IMR-90 (cell line): ENCODE measurements at regions not wholly inside any gene's neighbourhood (a gene's known extent, or its start where the extent isn't known, plus 50 kb on each side); places are given as distances from the start of the nearest gene placed in this dataset.

Experiments
- ATAC-seq: fragments of 200-7000 bp; cut with Tn5 transposase; 2 replicates; pipeline ENCODE4 v1.9.1; 2020; ENCODE audit warnings: low read depth, mild to moderate bottlenecking, moderate library complexity
- BruUV-seq: library from RNA; stranded (reverse); fragments of 400-500 nt; replicated peaks from 2 replicates; lab custom pipeline; 2021; lab: Mats Ljungman, UMichigan
- CTCF ChIA-PET: fragments of 300-600 bp; formaldehyde crosslinking; extraction: SDS; loops from one replicate; lab custom pipeline; 2021; ENCODE audit warnings: antibody characterized with exemption; lab: Yijun Ruan, JAX
- POLR2A ChIA-PET: fragments of 300-600 bp; sonication (Branson Sonifier 250); formaldehyde crosslinking; loops from one replicate; lab custom pipeline; 2022; ENCODE audit warnings: antibody characterized with exemption; ENCODE audit not compliant: unreplicated experiment; lab: Charles Lee
- DNase-seq: peaks from one replicate; pipeline ENCODE4 v3.0.0; 2013
- H2AFZ ChIP-seq: replicated peaks from 2 replicates; pipeline ENCODE3; 2013; ENCODE audit warnings: low read length, mild to moderate bottlenecking; ENCODE audit not compliant: poor library complexity
- H2AK5ac ChIP-seq: 2 replicates; pipeline ENCODE4 v1.6.1; 2013; ENCODE audit warnings: low read depth, low read length, inconsistent platforms
- H2AK9ac ChIP-seq: replicated peaks from 2 replicates; pipeline ENCODE3; 2013; ENCODE audit warnings: mild to moderate bottlenecking, low read depth, low read length, moderate library complexity; ENCODE audit not compliant: poor library complexity
- H2BK120ac ChIP-seq: 2 replicates; pipeline ENCODE4 v1.6.1; 2013; ENCODE audit warnings: low read depth, low read length, inconsistent platforms
- H2BK15ac ChIP-seq: 3 replicates; pipeline ENCODE4 v1.6.1; 2013; ENCODE audit warnings: low read depth, low read length, inconsistent platforms
- H2BK20ac ChIP-seq: 2 replicates; pipeline ENCODE4 v1.6.1; 2013; ENCODE audit warnings: low read depth, mild to moderate bottlenecking, inconsistent platforms, low read length, moderate library complexity
- H2BK5ac ChIP-seq: 2 replicates; pipeline ENCODE4 v1.6.1; 2013; ENCODE audit warnings: mild to moderate bottlenecking, low read depth, low read length, inconsistent platforms; ENCODE audit not compliant: poor library complexity, severe bottlenecking
- H3K14ac ChIP-seq: replicated peaks from 2 replicates; pipeline ENCODE4 v1.6.1; 2013; ENCODE audit warnings: low read depth, low read length, inconsistent platforms
- H3K18ac ChIP-seq: 2 replicates; pipeline ENCODE4 v1.6.1; 2013; ENCODE audit warnings: low read depth, low read length, control low read depth
- H3K23ac ChIP-seq: 2 replicates; pipeline ENCODE4 v1.6.1; 2013; ENCODE audit warnings: low read depth, low read length, inconsistent platforms
- H3K27ac ChIP-seq: 2 replicates; pipeline ENCODE4 v1.5.1; 2013; ENCODE audit warnings: mild to moderate bottlenecking, control low read depth, low read length; ENCODE audit not compliant: insufficient read depth
- H3K27me3 ChIP-seq: 2 replicates; pipeline ENCODE4 v1.6.1; 2013; ENCODE audit warnings: low read length; ENCODE audit not compliant: control insufficient read depth, insufficient read depth
- H3K36me3 ChIP-seq: 2 replicates; pipeline ENCODE4 v1.6.1; 2013; ENCODE audit warnings: low read length, mixed read lengths; ENCODE audit not compliant: control insufficient read depth, insufficient read depth
- H3K4ac ChIP-seq: 2 replicates; pipeline ENCODE4 v1.6.1; 2013; ENCODE audit warnings: low read depth, low read length, inconsistent platforms
- H3K4me1 ChIP-seq: 2 replicates; pipeline ENCODE4 v1.6.1; 2013; ENCODE audit warnings: low read length, mixed read lengths; ENCODE audit not compliant: control insufficient read depth, insufficient read depth
- H3K4me2 ChIP-seq: 2 replicates; pipeline ENCODE4 v1.6.1; 2013; ENCODE audit warnings: low read depth, mild to moderate bottlenecking, control low read depth, low read length, moderate library complexity
- H3K4me3 ChIP-seq: 2 replicates; pipeline ENCODE4 v1.5.1; 2013; ENCODE audit warnings: low read depth, mild to moderate bottlenecking, control low read depth, low read length, moderate library complexity; ENCODE audit not compliant: insufficient read depth
- H3K56ac ChIP-seq: 2 replicates; pipeline ENCODE4 v1.6.1; 2013; ENCODE audit warnings: low read length, inconsistent platforms; ENCODE audit not compliant: insufficient read depth; ENCODE audit errors: extremely low read depth
- H3K79me1 ChIP-seq, 2 experiments: 2 replicates each; pipeline ENCODE4 v1.6.1; 2013; ENCODE audit warnings: low read length in 2 of 2, inconsistent platforms in 1 of 2, low read depth in 1 of 2
- H3K9ac ChIP-seq: 2 replicates; pipeline ENCODE4 v1.6.1; 2013; ENCODE audit warnings: low read depth, low read length, control low read depth
- H3K9me1 ChIP-seq: 2 replicates; pipeline ENCODE4 v1.6.1; 2013; ENCODE audit warnings: low read length, inconsistent platforms; ENCODE audit not compliant: insufficient read depth
- H3K9me3 ChIP-seq: 2 replicates; pipeline ENCODE4 v1.6.1; 2013; ENCODE audit warnings: low read length; ENCODE audit not compliant: control insufficient read depth, insufficient read depth
- H4K20me1 ChIP-seq: 2 replicates; pipeline ENCODE4 v1.6.1; 2013; ENCODE audit warnings: low read length, inconsistent platforms; ENCODE audit not compliant: insufficient read depth
- H4K5ac ChIP-seq: 2 replicates; pipeline ENCODE4 v1.6.1; 2013; ENCODE audit warnings: mild to moderate bottlenecking, low read depth, low read length, control low read depth
- H4K8ac ChIP-seq, 2 experiments: 2 replicates each; pipeline ENCODE4 v1.6.1; 2013; ENCODE audit warnings: low read depth in 2 of 2, low read length in 2 of 2, control low read depth in 1 of 2, inconsistent platforms in 1 of 2
- H4K91ac ChIP-seq: 2 replicates; pipeline ENCODE4 v1.6.1; 2013; ENCODE audit warnings: low read depth, low read length, inconsistent platforms; ENCODE audit not compliant: insufficient read depth
- BHLHE40 ChIP-seq: fragments of 150-350 bp; IDR thresholded peaks from 2 replicates; pipeline ENCODE4 v1.6.1; 2016; ENCODE audit warnings: mild to moderate bottlenecking, low read depth, low read length
- CEBPB ChIP-seq: IDR thresholded peaks from 2 replicates; pipeline ENCODE4 v1.6.1; 2012; ENCODE audit warnings: low read depth, low read length, improper control_type of control experiment
- CHD1 ChIP-seq: IDR thresholded peaks from 2 replicates; pipeline ENCODE4 v1.6.1; 2012; ENCODE audit warnings: low read depth, low read length, improper control_type of control experiment
- CTCF ChIP-seq: conservative IDR thresholded peaks from 2 replicates; pipeline ENCODE4 v1.5.1; 2012; ENCODE audit warnings: mild to moderate bottlenecking, low read depth, low read length, improper control_type of control experiment
- ELK1 ChIP-seq: fragments of 150-350 bp; IDR thresholded peaks from 2 replicates; pipeline ENCODE4 v1.6.1; 2016; ENCODE audit warnings: low read depth, mild to moderate bottlenecking, low read length, moderate library complexity, borderline replicate concordance
- FOS ChIP-seq: fragments of 150-350 bp; IDR thresholded peaks from 2 replicates; pipeline ENCODE4 v1.6.1; 2016; ENCODE audit warnings: low read depth, low read length
- MAFK ChIP-seq: IDR thresholded peaks from 2 replicates; pipeline ENCODE4 v1.6.1; 2012; ENCODE audit warnings: low read depth, low read length, improper control_type of control experiment
- MAZ ChIP-seq: IDR thresholded peaks from 2 replicates; pipeline ENCODE4 v1.6.1; 2012; ENCODE audit warnings: low read depth, mild to moderate bottlenecking, low read length, improper control_type of control experiment, moderate library complexity, borderline replicate concordance
- MXI1 ChIP-seq: IDR thresholded peaks from 2 replicates; pipeline ENCODE4 v1.6.1; 2012; ENCODE audit warnings: low read depth, mild to moderate bottlenecking, low read length, moderate library complexity, borderline replicate concordance
- NFE2L2 ChIP-seq: fragments of 150-350 bp; IDR thresholded peaks from 2 replicates; pipeline ENCODE4 v1.6.1; 2016; ENCODE audit warnings: low read depth, mild to moderate bottlenecking, low read length
- POLR2A ChIP-seq: IDR thresholded peaks from 2 replicates; pipeline ENCODE4 v1.6.1; 2012; ENCODE audit warnings: mild to moderate bottlenecking, low read depth, low read length
- RAD21 ChIP-seq: IDR thresholded peaks from 2 replicates; pipeline ENCODE4 v1.6.1; 2012; ENCODE audit warnings: low read length, improper control_type of control experiment
- RCOR1 ChIP-seq: IDR thresholded peaks from 2 replicates; pipeline ENCODE4 v1.6.1; 2012; ENCODE audit warnings: mild to moderate bottlenecking, low read length, improper control_type of control experiment; ENCODE audit not compliant: insufficient replicate concordance
- RFX5 ChIP-seq: IDR thresholded peaks from 2 replicates; pipeline ENCODE4 v1.8.0; 2012; ENCODE audit warnings: low read depth, mild to moderate bottlenecking, low read length, moderate library complexity
- SMC3 ChIP-seq: fragments of 150-350 bp; IDR thresholded peaks from 2 replicates; pipeline ENCODE4 v1.6.1; 2016; ENCODE audit warnings: low read depth, mild to moderate bottlenecking, antibody characterized with exemption, low read length, moderate library complexity
- USF2 ChIP-seq: fragments of 150-350 bp; IDR thresholded peaks from 2 replicates; pipeline ENCODE4 v1.6.1; 2017; ENCODE audit warnings: mild to moderate bottlenecking, antibody characterized with exemption, low read length, low read depth
- WGBS, 2 experiments: methylation state at CpG; one replicate each; pipeline versions ENCODE4 v1.1.5 to v1.1.7; 2013; ENCODE audit warnings: missing lambda C conversion rate in 2 of 2; ENCODE audit not compliant: insufficient read length in 1 of 2; ENCODE audit errors: extremely low coverage in 2 of 2; 5-methylcytosine and 5-hydroxymethylcytosine counted together
- dilution Hi-C: fragments of 300-500 bp; cut with HindIII; formaldehyde crosslinking; loops from one replicate; pipeline ENCODE4 v1.14.3; 2018; ENCODE audit warnings: low sequenced_read_pairs; ENCODE audit not compliant: unreplicated experiment
- in situ Hi-C: fragments of 300-500 bp; cut with MboI; formaldehyde crosslinking; loops from 3 replicates; pipeline ENCODE4 v1.14.3; 2019; ENCODE audit warnings: low sequenced_read_pairs, inconsistent platforms, mixed read lengths
- intact Hi-C: fragments of 100-400 bp; cut with micrococcal nuclease; formaldehyde crosslinking; loops from 2 replicates; pipeline ENCODE4 v1.10.0; 2022

GRCh38 chr10:20956843-20957242 lies 59.7 kb upstream of the NEBL start:
- WGBS, 2 experiments = 80% methylated on average over 1 of the region's 3 CpGs; no CpG with 5 or more reads in 1 of the 2 experiments
- H4K91ac ChIP-seq = no peak overlapping the region
- in situ Hi-C loops = no loop called here
- H3K4me3 ChIP-seq = no peak overlapping the region
- H3K14ac ChIP-seq = no peak overlapping the region
- POLR2A ChIA-PET = no interaction called here
- no peak overlapping the region for H2AFZ ChIP-seq
- no peak overlapping the region for H2AK5ac ChIP-seq
- H3K27ac ChIP-seq = no peak overlapping the region
- no peaks in the 10 kb centered on the region for H3K36me3 ChIP-seq
- BruUV-seq = no TSS peak
- H3K4me2 ChIP-seq = no peak overlapping the region
- intact Hi-C loops = no loop called here
- no peak overlapping the region for H3K9ac ChIP-seq
- no peak overlapping the region for H4K8ac ChIP-seq
- H3K56ac ChIP-seq = no peak overlapping the region
- no peak overlapping the region for H2BK20ac ChIP-seq
- H2BK15ac ChIP-seq = no peak overlapping the region
- no peak overlapping the region for H2AK9ac ChIP-seq
- no peak overlapping the region for H2BK120ac ChIP-seq
- TF ChIP-seq RAD21 (no peak), CHD1 (no peak), BHLHE40 (no peak), POLR2A (no peak), FOS (no peak), USF2 (no peak), CTCF (no peak), MAFK (no peak), MXI1 (no peak), MAZ (no peak), RFX5 (no peak), ELK1 (no peak), SMC3 (no peak), NFE2L2 (no peak), RCOR1 (no peak), CEBPB (no peak)
- CTCF ChIA-PET = no interaction called here
- no peak overlapping the region for H2BK5ac ChIP-seq
- no peaks in the 10 kb centered on the region for H3K79me1 ChIP-seq
- no peaks in the 10 kb centered on the region for H3K9me1 ChIP-seq
- no peaks in the 10 kb centered on the region for H3K4me1 ChIP-seq
- H3K18ac ChIP-seq = no peak overlapping the region
- no peak for DNase-seq
- no peaks in the 10 kb centered on the region for H3K9me3 ChIP-seq
- H3K27me3 ChIP-seq = no peaks in the 10 kb centered on the region
- H3K4ac ChIP-seq = no peak overlapping the region
- ATAC-seq = no peak
- H4K20me1 ChIP-seq = no peaks in the 10 kb centered on the region
- no peak overlapping the region for H3K23ac ChIP-seq
- H4K5ac ChIP-seq = no peak overlapping the region
- dilution Hi-C loops = no loop called here
